ENCODE measurements at regions not wholly inside any gene's neighbourhood (a gene's known extent, or its start where the extent isn't known, plus 50 kb on each side); places are given as distances from the start of the nearest gene placed in this dataset.

GRCh38 chr15:58324533-58324932 lies 107.3 kb upstream of the LIPC start:
- DNase-seq (ENCODE audit: low read depth in 2 of 2): no peak

- DNase-seq (ENCODE audit: low read depth in 2 of 2): no peak
Observed at GRCh38 chr15:58327958-58328357, 103.8 kb upstream of the LIPC start.

DNA sequence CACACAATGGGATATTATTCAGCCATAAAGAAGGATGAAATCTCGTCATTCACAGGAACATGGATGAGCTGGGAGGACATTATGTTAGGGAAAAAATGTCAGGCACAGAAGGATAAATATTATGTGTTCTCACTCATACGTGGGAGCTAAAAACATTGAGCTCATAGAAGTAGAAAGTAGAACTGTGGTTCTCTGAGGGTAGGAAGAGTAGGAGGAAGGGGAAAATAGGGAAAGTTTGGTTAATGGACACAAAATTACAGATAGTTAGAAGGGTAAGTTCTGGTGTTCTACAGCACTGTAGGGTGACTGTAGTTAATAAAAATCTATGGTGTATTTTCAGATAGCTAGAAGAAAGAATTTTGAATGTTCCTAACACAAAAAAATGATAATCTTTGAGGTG lies 102.6 kb upstream of the LIPC start:
- DNase-seq (ENCODE audit: low read depth in 2 of 2): no peak

GRCh38 chr15:58329781-58330671 lies 101.8 kb upstream of the LIPC start:
- no peak for DNase-seq (ENCODE audit: low read depth in 2 of 2)

DNA sequence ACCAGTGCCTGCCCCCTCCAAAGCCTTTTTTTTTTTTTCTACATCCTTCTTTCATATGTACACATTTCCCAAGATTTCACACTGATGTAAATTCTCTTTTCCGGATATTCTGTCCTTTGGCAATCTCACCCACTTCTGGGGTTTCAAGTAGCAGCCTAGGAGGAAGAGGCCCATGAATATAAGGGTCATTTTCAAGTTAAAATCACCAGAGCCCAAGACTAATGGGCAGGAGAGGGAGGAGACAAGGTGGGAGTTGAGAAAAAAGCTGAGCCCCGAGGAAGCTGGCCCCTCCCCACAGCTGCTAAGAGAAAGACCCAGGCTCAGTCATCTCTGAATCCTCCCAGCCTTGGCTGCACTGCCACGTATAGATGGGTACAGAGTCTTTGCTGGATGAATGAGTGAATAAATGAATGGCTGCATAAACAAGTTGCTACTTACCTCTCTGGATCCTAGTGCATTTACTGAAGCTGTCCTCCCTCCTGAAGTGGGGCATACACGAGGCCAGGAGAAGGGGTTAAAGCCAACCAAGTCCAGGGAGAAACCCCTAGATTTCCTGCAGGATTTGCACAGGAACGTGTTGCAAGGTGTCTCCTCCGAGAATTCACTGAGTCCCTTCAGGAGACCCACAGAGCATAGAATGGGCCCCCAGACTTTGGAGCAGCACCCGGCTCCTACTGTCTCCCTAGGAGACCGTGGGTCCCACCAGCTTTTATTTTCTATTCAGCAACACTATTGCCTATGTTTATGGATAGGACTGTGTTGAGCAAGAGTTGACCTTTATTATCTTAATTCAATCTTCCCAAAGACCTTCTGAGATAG lies 100.8 kb upstream of the LIPC start:
- DNase-seq (ENCODE audit: low read depth in 2 of 2): no peak

DNA sequence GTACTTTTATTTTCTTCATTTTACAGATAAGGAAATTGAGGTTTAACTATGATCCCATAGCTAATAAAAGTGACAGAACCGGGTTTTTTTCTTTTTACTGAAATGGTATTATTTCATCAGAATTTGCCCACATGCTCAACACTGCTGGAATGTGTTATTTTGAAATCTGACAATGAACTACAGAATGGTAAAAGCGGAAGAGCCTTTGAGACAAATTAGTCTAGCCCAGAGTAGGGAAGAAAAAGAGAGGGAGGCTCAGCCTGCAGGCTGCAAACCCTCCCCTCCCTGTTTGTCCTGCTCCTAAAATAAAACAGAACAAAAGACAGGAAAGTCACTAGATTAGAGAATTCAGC lies 100.3 kb upstream of the LIPC start:
- no peak for DNase-seq (ENCODE audit: low read depth in 2 of 2)

DNA sequence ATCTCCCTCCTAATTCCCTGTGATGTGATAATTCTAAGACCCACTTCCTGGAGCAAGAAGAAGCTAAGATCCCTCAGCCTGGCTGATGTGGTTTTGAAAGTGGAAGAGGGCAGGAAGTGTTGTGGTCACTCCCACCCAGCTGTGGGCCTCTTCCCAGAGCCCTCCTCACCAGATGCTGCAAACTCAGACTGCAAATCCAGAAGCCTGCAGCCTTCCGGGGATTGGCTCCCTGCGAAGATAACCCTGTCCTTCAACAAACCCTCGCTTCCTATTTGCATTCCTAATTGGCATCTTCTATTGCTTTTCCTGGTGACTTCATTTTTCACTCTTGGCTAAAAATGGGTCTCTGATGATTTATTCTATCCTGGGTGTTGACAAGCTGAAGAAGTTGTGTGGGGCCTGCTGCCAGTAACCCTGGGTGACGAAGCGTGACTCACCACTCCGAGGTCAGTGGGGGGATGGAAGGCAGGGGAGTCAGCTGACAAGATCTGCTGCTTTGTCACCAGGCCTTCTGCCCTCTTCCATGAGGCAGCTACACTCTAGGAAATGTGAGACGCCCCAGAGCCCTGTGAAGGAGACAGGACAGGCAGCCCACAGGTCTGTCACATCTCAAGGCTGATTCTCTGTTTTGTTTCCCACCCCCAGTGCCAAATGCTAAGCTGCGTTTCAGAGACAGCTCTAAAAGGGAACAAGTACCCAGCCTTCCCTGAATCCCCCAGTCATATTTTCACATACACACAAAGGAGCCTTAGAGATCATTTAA lies 99.7 kb upstream of the LIPC start:
- DNase-seq (ENCODE audit: low read depth in 2 of 2): peak; percentile 79 to 84

DNA sequence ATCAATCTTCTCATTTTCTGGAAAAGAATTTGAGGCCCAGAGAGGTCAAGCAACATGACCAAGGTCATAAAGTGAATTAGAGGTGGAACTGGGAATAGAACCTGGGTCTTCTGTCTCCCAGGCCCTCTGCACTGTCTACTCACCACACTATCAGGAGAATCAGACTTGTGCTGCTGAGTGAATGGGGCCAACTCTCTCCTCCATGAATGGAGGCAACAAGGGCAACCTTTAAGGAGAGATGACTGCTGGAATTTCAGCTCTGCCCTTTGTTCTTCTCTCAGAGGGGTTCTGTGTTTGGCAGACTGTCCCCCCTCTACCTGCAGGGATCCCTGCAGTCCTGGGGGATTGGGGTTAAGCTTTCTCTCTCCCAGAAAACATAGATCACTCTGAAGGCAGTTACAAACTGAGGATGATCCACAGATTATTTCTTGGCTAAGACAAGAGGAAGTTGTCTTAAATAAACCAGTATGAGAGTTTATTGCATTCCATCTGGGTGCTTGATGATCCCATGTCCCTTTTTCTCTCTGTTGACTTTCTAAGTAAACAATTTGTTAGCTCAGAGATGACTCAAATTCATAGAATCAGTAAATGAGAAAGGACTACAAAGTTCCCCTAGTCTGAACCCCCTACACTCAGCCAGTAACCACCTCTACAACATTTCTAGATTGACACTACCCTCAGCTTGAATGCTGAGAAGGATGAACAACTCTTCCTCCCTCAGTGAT lies 99.0 kb upstream of the LIPC start:
- no peak for DNase-seq (ENCODE audit: low read depth in 2 of 2)

- DNase-seq (ENCODE audit: low read depth in 2 of 2): no peak
Observed at GRCh38 chr15:58334803-58335202, 97.0 kb upstream of the LIPC start.

GRCh38 chr15:58336161-58336560 lies 95.6 kb upstream of the LIPC start:
- no peak for DNase-seq (ENCODE audit: low read depth in 2 of 2)

DNA sequence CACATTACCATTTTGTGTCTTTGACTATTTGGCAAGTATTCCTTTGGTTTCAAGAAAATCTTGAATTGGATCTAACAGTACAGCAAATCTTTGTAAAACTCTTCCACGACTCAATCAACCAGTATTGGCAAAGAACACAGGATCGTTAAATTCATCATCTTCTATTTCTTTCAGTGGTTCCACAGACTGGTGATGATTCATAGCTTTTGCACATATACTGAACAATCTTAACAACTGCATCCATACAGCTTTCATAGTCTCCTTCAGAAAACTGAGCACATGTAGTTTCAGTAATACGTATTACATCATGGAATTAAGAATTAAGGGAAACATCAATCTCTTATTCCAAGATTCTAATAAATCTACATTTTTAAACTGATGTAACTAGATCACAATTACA lies 91.6 kb upstream of the LIPC start:
- DNase-seq (ENCODE audit: low read depth in 2 of 2): no peak

- DNase-seq (ENCODE audit: low read depth in 2 of 2): no peak
Observed at GRCh38 chr15:58342508-58342907, 89.3 kb upstream of the LIPC start.

DNA sequence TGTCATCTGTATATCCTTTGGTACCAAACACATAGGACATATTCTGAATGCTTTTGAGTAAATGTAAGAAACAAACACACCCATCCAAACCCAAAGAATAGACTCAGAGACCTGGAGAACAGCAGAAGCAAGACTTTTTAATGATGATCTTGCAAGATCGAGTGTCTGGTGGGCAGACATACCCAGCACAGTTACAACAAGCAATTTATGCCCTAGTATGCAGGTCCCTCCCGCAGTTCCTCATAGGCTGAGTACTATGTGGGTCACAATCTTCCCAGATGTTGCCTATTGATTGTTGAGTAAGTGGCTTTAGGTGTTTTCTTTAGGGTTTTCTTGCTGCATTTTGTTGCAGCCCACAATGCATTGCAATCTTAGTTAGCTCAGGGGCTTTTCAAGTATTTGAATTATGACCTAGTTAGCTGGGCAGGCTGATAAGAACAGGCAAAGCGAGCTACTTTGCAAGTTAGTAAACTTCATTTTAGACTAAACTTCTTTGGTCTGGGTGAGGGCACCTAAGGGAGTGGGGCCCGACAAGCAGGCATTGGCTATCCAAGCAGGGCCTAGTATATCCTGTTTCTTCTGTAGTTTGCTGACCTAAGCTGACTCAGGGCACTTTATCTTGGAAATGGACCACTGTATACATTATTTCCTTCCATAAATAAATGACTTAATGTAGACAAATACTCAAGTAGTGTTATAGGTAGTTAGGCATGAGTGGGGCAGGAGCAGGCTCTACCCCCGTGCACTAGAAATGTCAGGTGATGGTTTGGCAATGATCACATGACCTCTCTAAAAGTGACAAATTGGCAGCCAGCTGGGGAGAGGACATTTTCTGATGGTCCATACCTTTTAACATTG lies 87.3 kb upstream of the LIPC start:
- DNase-seq (ENCODE audit: low read depth in 2 of 2): no peak

GRCh38 chr15:58346361-58346760 lies 85.4 kb upstream of the LIPC start:
- DNase-seq (ENCODE audit: low read depth in 2 of 2): no peak

GRCh38 chr15:58348095-58348812 lies 83.5 kb upstream of the LIPC start:
- no peak for DNase-seq (ENCODE audit: low read depth in 2 of 2)

DNA sequence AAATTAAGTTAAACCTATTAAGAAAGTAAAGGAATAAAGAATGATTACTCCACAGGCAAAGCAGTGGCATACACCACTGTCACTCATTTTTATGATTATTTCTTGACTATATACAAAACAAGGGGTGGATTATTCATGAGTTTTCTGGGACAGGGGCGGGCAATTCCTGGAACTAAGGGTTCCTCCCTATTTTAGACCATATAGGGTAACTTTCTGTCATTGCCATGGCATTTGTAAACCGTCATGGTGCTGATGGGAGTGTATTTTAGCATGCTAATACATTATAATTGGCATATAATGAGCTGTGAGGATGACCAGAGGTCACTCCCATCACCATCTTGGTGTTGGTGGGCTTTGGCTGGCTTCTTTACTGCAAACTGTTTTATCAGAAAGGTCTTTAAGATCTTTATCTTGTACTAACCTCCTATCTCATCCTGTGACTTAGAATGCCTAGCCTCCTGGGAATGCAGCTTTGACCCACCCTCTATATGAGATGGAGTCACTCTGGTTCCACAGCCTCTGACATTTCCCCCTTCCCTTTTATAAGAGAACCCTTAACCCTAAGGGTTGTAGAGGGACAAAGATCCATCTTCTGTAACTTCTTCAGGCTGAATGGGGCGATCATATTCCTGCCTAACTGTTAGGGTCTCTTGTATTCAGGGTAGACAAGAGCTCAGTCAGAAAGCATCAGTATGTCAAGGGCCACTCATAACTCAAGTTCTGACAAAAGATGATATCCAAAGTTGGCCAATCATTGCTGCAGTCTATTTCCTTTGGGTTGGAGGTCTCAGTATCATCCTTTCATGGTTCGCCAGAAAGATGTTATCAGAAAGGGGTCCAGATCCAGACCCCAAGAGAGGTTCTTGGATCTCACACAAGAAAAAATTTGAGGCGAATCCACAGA lies 79.5 kb upstream of the LIPC start:
- DNase-seq (ENCODE audit: low read depth in 2 of 2): no peak

GRCh38 chr15:58355382-58355971 lies 76.3 kb upstream of the LIPC start:
- DNase-seq (ENCODE audit: low read depth in 2 of 2): no peak

- no peak for DNase-seq (ENCODE audit: low read depth in 2 of 2)
Observed at GRCh38 chr15:58355973-58356372, 75.8 kb upstream of the LIPC start.

Data from stimulated activated CD4-positive, alpha-beta T cell treated with anti-CD3 and anti-CD28 coated beads, Interleukin-12 subunit alpha, Interleukin-12 subunit beta, amount 100 ng/mL, for 24 hours (primary cell).